ENCODE measurements at regions not wholly inside any gene's neighbourhood (a gene's known extent, or its start where the extent isn't known, plus 50 kb on each side); places are given as distances from the start of the nearest gene placed in this dataset.

DNA sequence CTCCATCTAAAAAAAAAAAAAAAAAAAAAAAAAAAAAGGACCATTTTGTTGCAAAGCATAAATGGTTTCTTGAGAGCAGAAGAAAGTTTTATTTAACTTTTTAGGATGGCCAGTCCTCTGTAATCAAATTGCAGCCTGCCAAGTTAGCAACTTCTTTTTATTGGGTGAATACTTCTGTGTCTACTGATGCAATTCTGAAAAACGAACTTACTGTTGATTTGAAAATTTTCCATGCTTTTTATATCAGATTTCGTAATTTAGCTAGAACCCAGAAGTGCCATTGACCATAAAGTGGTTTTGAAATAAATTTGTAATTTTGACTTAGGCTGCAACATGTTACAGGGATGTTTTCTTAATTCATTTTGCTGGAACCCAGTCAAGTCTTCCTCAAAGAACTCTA lies 269.1 kb upstream of the ACTBL2 start (continued):
- no peak for TF ChIP-seq POLR2AphosphoS5 (IDR thresholded peaks at IDR 0.05; ENCODE audit: low read depth, low read length)
- TF ChIP-seq, protein P1, sequence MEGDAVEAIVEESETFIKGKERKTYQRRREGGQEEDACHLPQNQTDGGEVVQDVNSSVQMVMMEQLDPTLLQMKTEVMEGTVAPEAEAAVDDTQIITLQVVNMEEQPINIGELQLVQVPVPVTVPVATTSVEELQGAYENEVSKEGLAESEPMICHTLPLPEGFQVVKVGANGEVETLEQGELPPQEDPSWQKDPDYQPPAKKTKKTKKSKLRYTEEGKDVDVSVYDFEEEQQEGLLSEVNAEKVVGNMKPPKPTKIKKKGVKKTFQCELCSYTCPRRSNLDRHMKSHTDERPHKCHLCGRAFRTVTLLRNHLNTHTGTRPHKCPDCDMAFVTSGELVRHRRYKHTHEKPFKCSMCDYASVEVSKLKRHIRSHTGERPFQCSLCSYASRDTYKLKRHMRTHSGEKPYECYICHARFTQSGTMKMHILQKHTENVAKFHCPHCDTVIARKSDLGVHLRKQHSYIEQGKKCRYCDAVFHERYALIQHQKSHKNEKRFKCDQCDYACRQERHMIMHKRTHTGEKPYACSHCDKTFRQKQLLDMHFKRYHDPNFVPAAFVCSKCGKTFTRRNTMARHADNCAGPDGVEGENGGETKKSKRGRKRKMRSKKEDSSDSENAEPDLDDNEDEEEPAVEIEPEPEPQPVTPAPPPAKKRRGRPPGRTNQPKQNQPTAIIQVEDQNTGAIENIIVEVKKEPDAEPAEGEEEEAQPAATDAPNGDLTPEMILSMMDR (IDR thresholded peaks at IDR 0.05): no peak
- TF ChIP-seq RCOR1 (IDR thresholded peaks at IDR 0.05; ENCODE audit: low read length): no peak

DNA sequence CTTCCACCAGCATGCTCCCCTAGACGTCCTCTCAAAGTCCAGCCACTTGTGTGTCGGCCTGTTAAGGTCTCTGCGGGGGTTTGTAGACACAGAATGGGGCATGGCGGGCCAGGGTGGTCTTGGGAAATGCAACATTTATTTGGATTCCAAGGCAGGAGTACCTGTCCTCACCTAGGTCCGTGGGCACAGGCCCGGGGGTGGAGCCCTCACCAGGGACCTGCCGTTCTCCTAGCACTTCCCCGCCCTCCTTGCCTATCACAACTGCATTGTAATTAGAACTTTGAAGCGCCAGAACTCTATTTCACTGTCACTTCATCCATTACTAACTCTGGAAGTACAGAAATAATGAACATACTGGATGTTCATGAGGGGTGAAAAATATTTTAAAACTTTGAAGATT lies 268.3 kb upstream of the ACTBL2 start:
- POLR2A ChIA-PET: no interaction called here
- no peak overlapping the region for H3K27ac ChIP-seq (ENCODE audit: low read depth in 2 of 2, low read length in 1 of 2)
- H3K4me1 ChIP-seq (ENCODE audit: control insufficient read depth in 1 of 2, insufficient read depth in 2 of 2, low read depth in 1 of 2, low read length in 1 of 2): no peaks in the 10 kb centered on the region
- no peak overlapping the region for H3K9ac ChIP-seq
- H3K79me2 ChIP-seq (ENCODE audit: insufficient read depth): no peaks in the 10 kb centered on the region
- no peaks in the 10 kb centered on the region for H3K27me3 ChIP-seq (ENCODE audit: insufficient read depth)
- 75% methylated on average over 7 of the region's 9 CpGs for WGBS (ENCODE audit: low lambda C conversion rate)
- H2AFZ ChIP-seq (ENCODE audit: low read depth): no peak overlapping the region
- H3K4me2 ChIP-seq: no peak overlapping the region
- CTCF ChIA-PET: no interaction called here
- no peak overlapping the region for H3K4me3 ChIP-seq (ENCODE audit: low read depth in 2 of 2, low read length in 1 of 2)
- no peaks in the 10 kb centered on the region for H3K9me3 ChIP-seq
- TF ChIP-seq, protein P1 (IDR thresholded peaks at IDR 0.05): no peak
- TF ChIP-seq EZH2phosphoT487 (IDR thresholded peaks at IDR 0.05; ENCODE audit: borderline replicate concordance, low read depth) (no peak), FOXM1 (IDR thresholded peaks at IDR 0.05; ENCODE audit: low read depth) (no peak), SMC3 (IDR thresholded peaks at IDR 0.05; ENCODE audit: low read depth, low read length) (no peak)
- TF ChIP-seq, protein P2, sequence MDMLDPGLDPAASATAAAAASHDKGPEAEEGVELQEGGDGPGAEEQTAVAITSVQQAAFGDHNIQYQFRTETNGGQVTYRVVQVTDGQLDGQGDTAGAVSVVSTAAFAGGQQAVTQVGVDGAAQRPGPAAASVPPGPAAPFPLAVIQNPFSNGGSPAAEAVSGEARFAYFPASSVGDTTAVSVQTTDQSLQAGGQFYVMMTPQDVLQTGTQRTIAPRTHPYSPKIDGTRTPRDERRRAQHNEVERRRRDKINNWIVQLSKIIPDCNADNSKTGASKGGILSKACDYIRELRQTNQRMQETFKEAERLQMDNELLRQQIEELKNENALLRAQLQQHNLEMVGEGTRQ (IDR thresholded peaks at IDR 0.05; ENCODE audit: borderline replicate concordance, low read depth, low read length): no peak
- no peak for DNase-seq
- H3K36me3 ChIP-seq (replicated peaks in 1 of 2; ENCODE audit: control insufficient read depth in 1 of 2, insufficient read depth in 2 of 2, low read length in 1 of 2): no peaks in the 10 kb centered on the region
- no peaks in the 10 kb centered on the region for H3F3A ChIP-seq (replicated peaks; ENCODE audit: insufficient read depth)
- H4K20me1 ChIP-seq (ENCODE audit: insufficient read depth): no peaks in the 10 kb centered on the region
- no peaks in the 10 kb centered on the region for H3K9me2 ChIP-seq

DNA sequence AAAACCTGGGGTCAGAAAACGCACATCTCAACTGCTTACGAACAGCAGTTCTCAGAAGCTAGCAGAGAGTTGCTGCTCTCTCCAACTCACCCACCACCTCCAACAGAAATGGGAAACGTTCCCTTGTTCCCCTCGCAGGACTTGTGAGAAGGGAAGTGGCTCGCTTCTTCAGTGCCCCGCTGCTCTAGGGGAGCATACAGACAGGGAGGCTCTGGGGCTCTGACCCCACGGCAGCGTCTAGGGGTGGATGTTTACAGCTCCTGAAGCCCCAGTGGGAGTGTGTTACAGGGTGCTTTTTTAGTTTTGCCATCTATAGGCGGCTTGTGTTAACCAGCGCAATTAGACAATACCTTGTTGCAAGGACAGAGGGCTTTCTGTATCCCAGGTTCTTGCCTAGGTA lies 267.7 kb upstream of the ACTBL2 start:
- POLR2A ChIA-PET: no interaction called here
- no peak overlapping the region for H3K27ac ChIP-seq (ENCODE audit: low read depth in 2 of 2, low read length in 1 of 2)
- 86% methylated on average over 10 of the region's 10 CpGs for WGBS (ENCODE audit: low lambda C conversion rate)
- no peak overlapping the region for H2AFZ ChIP-seq (ENCODE audit: low read depth)
- DNase-seq: no peak
- TF ChIP-seq EP300 (IDR thresholded peaks at IDR 0.05; ENCODE audit: borderline replicate concordance in 1 of 2, low read depth in 1 of 2, low read length in 1 of 2): no peak
- TF ChIP-seq, protein P3, sequence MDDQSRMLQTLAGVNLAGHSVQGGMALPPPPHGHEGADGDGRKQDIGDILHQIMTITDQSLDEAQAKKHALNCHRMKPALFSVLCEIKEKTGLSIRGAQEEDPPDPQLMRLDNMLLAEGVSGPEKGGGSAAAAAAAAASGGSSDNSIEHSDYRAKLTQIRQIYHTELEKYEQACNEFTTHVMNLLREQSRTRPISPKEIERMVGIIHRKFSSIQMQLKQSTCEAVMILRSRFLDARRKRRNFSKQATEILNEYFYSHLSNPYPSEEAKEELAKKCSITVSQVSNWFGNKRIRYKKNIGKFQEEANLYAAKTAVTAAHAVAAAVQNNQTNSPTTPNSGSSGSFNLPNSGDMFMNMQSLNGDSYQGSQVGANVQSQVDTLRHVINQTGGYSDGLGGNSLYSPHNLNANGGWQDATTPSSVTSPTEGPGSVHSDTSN (IDR thresholded peaks at IDR 0.05): no peak
- TF ChIP-seq MEF2A (IDR thresholded peaks at IDR 0.05; ENCODE audit: borderline replicate concordance, low read depth): no peak
- TF ChIP-seq, protein P4, sequence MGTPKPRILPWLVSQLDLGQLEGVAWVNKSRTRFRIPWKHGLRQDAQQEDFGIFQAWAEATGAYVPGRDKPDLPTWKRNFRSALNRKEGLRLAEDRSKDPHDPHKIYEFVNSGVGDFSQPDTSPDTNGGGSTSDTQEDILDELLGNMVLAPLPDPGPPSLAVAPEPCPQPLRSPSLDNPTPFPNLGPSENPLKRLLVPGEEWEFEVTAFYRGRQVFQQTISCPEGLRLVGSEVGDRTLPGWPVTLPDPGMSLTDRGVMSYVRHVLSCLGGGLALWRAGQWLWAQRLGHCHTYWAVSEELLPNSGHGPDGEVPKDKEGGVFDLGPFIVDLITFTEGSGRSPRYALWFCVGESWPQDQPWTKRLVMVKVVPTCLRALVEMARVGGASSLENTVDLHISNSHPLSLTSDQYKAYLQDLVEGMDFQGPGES (IDR thresholded peaks at IDR 0.05; ENCODE audit: low read depth, low read length): no peak
- no peaks in the 10 kb centered on the region for H3K79me2 ChIP-seq (ENCODE audit: insufficient read depth)
- no peak overlapping the region for H3K9ac ChIP-seq
- H3K4me1 ChIP-seq (ENCODE audit: control insufficient read depth in 1 of 2, insufficient read depth in 2 of 2, low read depth in 1 of 2, low read length in 1 of 2): no peaks in the 10 kb centered on the region
- no peak overlapping the region for H3K4me2 ChIP-seq
- no peak overlapping the region for H3K4me3 ChIP-seq (ENCODE audit: low read depth in 2 of 2, low read length in 1 of 2)
- CTCF ChIA-PET: interaction anchor here (1.0 kb wide), 1 partner anchor 15 kb away, joined by 3 read pairs; no protein-coding TSS in a partner anchor
- no peaks in the 10 kb centered on the region for H4K20me1 ChIP-seq (ENCODE audit: insufficient read depth)
- H3K36me3 ChIP-seq (replicated peaks in 1 of 2; ENCODE audit: control insufficient read depth in 1 of 2, insufficient read depth in 2 of 2, low read length in 1 of 2): no peaks in the 10 kb centered on the region
- H3F3A ChIP-seq (replicated peaks; ENCODE audit: insufficient read depth): no peaks in the 10 kb centered on the region
- no peaks in the 10 kb centered on the region for H3K9me3 ChIP-seq
- H3K9me2 ChIP-seq: no peaks in the 10 kb centered on the region
- H3K27me3 ChIP-seq (ENCODE audit: insufficient read depth): no peaks in the 10 kb centered on the region
